Central memory CD4-positive, alpha-beta T cell (primary cell): ENCODE measurements at regions not wholly inside any gene's neighbourhood (a gene's known extent, or its start where the extent isn't known, plus 50 kb on each side); places are given as distances from the start of the nearest gene placed in this dataset.

Experiments
- DNase-seq: peaks from one replicate; pipeline ENCODE4 v3.0.0; 2022

DNA sequence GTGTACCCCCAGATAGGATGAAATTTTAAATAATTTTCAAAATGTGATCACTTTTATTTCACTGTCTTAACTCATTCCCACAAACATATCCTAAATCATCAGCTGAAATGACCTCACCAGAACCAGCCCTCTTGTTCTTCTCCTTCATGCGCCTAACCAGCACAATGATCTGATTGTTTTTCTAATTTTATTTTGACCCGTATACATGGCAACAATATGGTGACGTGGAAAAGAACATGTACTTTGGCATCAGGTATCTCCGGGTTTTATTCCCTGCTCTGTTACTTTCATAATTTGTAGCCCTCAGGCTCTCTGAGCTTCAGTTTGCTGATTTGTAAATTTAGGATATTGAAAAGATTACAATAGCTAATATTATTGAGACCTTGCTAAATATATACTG, 562.4 kb upstream of the ZFP42 start:
- no peak for DNase-seq

DNA sequence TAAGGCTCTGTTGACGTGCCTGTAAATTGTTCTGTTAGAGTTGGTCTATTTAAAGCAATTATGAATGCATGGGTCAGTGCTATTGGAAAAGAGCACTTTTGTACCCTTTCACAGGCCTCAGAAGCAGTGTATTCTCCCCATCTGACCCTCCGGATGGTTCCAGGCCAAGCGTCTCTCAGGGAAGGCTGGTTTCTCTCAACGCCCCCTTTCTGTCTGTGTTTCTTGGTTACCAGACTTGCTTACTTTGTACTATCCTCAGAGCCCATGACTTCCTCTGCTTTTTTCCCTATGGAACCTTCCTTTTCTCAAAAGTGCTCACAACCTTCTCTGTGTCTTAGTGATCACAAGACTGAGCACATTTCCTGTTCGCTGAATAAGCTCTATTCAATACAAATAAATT, 559.3 kb upstream of the ZFP42 start:
- no peak for DNase-seq

DNA sequence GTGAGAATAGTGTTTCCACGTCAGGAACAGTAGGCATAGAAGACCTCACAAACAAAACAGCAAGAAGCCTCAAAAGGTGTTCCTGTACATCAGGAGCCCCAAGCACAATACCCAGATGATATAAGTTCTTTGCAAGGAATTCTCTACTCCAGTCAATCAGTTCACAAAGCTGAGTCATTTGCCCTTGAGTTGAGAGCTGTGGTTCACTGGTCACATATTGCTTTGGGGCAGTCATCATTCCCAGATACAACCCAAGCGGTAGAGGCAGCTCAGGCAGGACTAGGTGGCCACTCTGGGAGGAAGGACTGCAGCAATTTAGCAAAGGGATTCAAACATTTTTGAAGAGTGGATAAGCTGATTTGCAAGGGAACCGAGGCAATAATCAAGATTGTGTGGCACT, 551.5 kb upstream of the ZFP42 start:
- DNase-seq: no peak

DNA sequence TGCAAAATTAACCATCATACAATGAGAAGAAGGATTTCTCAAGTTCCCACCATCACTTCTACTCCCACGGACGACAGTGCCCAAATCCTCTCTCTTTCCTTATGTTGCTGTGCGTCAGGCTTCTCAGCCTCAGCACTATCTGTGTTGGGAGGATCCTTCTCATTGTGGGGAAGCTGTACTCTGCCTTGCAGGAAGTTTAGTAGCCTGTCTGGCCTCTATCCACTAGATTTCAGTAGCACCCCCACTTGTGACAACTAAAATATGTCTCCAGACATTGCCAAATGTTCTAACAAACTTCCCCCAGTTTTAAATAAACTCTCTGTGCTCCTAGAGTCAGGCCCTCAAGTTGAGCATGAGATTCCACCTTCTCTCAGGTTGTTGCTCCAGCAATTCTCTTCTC, 545.9 kb upstream of the ZFP42 start:
- DNase-seq: no peak

DNA sequence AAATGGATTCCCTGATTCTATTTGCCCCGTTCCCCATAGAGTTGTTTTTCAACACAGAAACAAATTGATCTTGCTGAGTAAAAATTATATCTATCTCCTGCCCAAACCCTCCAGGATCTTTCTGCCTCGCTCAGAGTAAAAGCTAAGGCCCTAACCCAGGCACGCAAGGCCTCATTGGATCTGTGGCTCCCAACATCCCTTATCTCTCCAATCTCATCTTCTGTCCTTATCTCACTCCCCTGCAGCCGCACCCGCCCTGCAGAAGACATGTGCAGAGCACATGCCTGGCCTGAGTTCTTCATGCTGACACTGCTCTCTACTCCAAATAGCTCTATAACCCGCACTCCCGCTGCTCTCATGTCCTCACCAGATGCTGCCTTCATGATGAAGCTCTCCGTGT, 543.8 kb upstream of the ZFP42 start:
- no peak for DNase-seq

DNA sequence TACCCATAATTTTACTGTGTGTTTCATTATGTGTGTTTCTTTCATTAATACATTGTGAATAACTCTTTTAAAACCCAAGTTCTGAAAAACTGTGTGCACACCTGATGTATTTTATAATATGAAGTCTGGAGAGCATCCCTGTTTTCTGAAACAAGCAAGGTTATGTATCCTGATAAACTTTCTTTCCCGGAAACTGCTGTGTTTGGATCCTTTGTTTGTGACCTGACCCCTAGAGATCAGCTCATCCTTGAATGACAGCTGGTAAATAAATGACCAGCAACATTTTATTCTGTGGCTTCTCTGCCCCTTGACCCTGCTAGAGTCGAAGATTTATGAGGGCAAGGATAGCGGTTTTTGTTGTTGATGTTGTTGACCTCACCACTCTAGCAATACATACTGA, 535.6 kb upstream of the ZFP42 start:
- no peak for DNase-seq

DNA sequence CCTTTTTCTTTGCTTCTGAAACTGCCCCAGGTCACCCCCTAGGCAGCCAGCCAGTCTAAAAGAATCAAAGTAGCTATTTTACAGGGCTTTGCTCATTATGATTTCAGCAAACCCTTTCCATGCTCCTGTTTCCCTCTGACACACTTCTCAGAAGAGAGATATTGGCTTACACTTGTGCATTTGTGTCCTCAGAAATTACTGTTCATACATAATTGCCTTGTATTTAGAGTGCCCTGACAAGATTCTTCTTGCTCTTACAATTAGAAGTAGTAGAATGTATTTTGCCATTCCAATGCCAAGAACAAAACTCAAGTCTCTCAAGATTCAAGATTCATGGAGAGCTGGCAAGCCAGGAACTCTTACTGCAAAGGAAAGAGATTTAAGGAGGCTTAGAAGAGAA, 531.0 kb upstream of the ZFP42 start:
- no peak for DNase-seq

DNA sequence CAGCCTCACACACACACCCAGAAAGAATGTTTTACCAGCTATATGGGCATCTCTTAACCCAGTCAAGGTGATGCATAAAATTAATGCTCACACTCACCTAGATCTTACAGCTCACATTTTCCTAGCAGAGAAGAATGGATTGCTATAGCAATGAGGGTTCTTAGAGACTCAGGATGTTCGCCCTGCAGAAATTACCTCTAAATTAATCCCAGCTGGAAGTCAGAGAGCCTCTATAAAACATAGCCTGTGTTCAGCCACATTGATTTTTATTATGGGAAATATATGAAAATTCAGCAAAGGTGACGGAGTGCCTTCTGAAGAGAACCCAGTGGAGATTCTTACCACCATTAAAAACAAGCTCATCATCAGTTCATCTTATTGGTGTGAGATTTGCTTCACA, 528.3 kb upstream of the ZFP42 start:
- DNase-seq: no peak

DNA sequence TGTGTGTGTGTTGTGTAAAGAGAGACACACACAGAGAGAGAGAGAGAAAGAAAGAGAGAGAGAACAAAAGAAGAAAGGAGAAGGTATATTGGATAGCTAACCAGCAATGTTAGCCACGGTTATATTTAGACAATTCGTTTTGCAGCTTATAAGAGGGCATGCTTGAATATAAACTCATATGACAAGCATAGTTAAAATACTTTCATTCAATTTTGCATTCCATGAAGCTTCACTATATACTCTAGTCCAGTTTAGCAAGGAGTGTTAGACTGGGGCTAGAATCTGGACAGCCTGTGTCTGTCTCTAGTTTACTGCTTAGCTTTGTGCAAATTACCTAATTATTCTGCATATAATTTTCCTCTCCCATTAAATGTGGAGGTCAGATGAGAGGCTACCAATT, 525.9 kb upstream of the ZFP42 start:
- DNase-seq: no peak

DNA sequence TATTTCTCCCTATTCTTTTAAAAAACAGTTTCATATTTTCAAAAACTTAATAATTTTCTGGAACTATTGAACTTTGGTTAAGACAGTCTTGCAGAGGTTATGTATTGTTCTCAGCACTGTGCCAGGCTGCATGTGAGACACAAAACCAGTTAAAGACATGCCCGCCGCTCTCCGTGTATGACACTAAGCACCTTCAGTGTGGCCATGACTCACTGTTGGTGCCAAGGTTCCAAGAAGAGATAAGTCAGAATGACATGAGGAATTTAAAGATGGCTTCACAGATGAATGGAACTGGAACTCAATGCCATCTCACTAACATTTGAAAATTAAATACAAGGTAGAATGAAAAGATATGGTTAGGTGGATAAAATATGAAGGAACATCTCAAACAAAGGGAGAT, 525.5 kb upstream of the ZFP42 start:
- DNase-seq: no peak

DNA sequence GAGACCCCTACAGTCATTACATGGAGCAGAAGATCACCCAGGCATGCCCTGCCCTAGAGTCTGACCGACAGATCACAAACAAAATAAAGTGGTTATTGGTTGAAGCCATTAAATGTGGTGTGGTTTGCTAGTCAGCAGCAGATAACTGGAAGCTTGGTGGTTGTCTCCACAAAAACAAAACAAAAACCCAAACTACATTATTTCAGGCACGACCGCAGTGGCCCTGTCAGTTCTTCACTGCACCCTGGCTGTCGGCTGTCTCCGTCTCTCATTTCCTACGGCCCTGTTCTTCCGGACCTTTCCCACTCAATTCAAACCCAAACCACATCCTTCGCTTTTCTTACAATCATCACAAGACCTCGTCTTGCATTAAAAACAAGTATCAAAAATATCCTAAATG, 521.3 kb upstream of the ZFP42 start:
- no peak for DNase-seq

DNA sequence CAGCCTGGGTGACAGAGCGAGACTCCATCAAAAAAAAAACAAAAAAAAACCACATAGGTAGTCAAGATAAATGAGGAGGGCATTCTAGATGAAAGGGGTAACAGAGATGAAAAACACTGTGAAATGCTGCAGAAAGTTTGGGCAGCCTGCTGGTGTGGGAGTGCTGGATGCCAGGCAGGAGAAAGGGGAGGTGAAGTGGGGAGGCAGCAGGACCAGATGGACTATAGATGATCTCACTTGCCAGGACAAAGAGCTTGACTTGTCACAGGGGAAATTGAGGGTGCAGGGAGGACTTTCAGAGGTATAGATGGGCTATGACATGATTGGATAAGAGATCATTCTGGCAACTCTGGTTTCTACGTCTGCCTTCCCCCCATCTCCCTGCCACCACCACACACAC, 519.7 kb upstream of the ZFP42 start:
- DNase-seq: no peak

DNA sequence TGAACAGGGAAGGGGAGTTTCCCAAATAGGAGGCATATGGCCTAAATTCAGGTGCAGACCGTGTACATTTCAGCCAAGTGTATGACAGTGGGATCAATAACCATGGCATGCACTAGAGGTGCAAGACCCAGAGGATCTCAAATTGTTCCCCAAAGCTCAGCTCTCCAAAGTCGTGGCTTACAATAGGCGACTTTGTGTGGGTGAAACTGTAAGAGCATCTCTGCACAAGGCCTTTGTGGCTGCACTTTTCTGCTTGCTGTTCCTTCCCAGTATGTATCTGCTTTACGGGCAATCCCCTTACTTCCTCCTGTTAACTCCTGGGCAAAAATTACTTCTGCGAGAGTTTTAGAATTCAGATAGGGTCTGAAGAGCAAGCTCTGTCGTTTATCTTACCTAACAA, 518.3 kb upstream of the ZFP42 start:
- no peak for DNase-seq

DNA sequence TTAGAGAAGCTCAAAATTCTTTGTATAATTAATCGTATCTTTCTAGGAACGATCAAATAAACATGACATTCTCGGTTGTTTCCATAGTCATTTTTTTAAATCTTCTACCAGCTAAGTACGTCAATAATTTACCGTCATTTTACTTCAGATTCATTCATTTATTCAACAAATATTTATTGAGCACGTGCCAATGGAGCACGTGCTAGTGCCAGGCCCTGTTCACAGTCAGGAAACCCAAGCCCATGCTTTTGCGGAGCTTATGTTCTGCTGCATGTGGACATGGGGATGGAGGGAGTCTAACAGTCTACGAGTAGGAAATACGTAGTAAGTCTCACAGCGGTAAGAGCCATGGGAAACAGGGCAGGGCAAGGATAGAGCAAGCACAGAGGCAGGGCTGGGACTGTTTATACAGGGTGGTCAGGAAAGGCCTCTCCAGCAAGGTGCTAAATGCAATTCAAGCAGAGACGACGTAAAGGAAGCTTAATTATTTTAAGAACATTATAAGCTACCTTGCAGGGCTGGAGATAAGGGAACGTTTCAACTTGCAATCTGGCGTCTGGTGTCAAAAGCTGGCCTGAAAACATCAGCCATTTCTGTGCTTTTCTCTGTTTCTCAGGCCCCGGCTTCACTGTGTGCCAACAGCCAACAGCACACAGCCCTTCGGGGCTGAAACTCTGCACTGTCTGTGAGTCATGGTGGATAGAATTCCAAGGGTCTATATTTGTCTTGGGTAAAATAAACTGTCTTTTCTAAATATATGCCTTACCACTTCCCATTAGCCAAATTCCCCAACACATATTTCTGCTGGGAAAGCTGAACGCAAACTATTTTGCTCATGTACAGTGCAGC, 517.1 kb upstream of the ZFP42 start:
- no peak for DNase-seq

DNA sequence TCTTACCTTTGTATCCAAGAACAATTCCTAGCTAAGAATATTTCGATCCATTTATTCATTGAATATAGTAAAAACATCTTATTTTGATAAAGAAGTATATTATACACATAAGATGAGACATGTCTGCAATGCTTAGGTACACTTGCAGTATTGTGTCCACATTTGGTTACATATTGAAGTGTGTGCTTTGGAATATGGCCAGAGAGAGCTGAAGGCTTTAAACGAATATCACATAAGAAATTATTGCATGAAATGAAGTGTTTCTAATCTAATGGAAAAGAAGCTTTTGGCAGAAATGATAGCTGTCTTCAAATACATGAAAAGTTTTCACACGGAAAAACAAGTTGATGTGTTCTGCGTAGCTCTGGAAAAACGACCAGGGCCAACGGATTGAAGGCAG, 516.1 kb upstream of the ZFP42 start:
- DNase-seq: no peak

DNA sequence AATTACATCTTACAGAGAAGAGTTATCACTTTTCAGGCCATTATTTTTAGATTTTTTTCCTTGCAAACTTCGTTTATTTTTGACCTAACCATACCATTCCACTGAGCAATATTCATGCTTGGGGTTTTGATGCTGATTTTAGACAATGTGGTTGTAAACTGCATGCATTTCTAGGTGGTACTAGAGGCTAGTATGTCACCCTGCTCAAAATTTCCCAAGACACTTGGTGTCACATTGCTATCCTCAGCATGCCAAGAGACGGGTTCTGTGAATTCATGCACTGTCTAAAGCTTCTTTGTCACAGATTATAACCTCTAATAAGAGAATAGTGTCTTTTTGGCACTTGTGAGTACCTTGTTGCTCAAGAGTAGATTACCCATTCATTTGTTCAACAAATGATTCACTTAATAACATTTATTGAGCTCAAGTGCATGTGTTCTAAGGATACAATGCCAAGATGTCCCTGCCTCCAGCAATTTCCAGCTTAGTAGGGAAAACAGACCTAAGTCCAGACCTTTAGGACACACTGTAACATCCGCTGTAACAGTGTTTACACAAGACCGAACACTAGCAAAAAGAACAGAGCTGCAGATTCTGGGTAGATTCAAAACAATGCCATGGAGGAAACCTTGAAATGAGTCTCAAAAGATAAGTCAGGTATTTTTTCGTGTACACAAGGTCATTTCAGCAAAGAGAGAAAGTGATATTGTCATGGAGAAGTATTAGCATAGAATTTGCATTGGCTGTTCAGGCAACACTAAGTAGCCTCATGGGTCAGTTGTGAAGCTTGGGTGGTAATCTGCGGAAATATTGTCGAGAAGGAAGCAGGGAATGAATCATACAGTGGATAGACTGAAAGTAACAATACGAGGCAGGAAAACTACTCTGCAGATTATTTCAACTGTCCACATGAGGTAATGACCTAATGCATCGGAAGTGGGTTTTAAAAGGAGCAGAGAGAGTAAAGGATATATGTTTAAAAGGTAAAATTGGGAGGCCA, 515.1 kb upstream of the ZFP42 start:
- no peak for DNase-seq

DNA sequence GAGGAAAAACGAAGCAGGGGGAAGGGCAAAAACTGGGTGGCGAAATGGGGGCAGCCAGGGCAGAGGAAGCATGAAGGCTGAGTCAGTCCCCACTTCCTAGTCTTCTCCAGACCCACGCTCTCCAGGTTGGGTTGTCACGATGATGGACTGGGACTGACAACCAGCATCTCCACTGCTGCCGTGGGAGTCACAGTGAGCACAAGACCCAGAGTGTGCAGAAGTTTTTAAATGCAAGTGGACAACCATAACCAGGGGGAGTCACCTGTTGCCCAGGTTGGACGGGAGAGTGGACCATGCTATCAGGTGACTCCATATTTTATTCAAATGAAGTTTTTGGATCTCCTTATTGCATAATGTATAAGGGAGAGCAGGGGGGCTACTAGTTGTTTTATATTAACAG, 511.4 kb upstream of the ZFP42 start:
- DNase-seq: no peak

DNA sequence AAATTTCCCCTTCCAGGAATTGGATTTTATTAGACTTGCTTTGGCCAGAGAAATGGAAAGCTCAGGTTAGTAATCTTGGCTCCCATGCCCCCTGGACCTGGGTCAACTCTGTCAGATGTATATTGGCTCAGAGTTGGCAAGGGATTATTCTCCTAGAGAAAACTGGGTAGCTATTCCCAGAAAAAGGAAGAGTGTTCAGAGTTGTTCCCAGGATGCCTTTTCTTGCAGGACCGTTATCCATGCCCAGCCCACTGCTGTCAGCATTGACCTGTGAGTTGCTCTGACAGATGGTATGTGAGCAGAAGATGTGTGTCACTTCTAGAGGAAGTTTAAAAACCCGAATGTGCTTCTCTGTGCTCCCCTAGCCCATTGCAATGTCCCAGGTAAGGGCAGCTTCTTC, 509.9 kb upstream of the ZFP42 start:
- DNase-seq: no peak

DNA sequence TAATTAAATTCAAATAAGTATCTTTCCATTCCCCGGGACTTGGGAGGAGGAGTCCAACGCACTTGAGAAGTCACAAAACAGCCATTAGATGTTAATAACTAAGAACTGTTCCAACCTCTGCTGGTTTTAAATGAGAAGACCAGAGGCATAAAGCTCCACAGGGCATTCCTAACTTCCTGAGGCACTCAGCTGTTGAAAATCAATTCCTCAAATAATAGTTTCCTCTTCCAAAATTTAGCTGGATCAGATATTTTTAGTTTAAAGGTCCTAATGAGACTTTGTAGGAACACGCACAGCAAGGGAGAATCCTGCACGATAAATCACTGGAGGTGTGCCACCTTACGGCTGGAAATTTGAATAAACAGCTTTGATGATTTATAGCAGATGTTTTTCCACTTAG, 504.3 kb upstream of the ZFP42 start:
- DNase-seq: no peak

DNA sequence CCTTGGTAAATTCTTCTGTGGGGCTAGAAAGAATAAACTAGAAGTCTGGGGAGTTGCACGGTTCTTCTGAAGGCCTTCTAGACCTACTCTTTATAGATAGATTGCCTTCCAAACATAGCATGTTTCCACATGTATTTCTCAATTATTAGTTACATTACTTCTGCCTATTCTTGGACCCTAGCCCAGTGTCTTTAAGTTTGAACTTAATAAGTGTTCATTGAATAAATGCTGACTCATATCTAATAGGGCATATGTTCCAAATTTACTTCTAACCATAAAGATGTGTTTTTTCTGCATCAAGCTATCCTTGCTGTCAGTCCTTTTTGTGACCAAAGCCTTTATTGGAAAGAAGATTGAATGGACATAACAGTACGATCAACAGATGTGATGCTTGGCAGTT, 503.6 kb upstream of the ZFP42 start:
- DNase-seq: no peak

DNA sequence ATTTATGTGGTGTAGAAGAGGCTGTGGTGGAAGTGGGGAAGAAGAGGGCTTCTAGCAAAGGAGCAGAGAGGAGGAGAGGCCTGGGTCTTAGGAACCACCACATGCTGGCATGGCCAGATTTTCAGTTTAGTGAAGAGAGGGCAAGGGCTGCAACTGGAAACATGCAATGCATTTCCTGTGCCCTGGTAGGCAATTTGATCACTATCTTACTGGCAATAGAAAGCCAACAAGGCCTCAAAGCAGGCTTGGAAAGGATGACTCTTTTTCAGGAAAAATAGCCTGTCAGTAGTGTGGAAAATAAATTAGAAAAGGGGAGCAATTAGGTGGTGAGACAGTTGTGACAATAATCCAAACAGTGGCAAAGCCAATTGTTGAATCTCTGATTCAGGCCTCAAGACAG, 501.9 kb upstream of the ZFP42 start:
- DNase-seq: no peak

DNA sequence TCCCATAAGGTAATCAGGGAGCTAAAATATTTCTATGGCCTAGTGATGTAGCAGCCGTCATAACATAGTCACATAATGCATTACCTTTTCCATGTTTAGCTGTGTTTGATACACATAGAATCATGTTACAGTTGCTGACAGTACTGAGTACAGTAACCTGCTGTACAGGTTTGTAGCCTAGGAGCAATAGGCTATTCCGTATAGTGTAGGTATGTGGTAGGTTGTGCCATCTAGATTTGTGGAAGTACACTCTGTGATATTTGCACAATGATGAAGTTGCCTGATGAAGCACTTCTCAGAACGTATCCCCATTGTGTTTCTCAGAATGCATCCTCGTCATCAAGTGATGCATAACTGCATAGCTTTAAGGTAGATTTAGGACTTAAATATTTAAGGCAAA, 495.6 kb upstream of the ZFP42 start:
- DNase-seq: no peak

DNA sequence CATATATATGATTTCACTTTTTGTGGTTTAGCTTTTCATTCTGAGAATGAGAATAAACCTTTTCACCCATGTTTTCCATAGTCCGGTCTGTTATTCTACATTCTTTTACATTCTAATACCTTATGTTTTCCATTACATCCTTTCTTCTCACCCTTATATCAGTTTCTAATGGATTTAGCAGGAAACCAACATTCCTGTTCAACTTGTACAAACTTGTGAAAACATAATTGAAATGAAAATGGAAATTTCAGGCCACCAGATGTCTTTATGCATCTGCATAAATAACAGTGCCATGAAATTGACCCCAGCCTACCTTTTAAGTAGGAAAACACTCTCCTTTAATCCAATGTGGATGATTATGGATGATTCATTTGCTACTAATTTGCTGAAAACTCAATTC, 494.8 kb upstream of the ZFP42 start:
- DNase-seq: no peak

DNA sequence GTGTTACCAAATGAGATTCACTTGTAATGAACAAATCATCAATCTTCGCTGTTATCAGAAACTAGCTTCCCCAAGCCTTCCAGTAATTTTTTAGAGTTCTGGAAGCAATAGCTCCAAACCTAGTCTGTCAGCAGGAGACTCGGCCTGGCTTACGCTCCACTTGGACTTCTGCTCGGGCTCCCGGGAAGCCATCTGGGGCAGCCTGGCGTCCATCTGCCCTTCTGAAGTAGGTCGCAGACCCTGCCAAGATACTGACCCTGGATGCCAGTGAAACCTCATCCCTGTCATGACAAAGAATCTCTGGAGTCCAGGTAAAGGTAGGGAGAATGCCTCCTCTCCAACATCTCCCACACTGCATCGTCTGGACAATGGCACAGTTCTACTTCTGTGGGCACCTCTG, 493.8 kb upstream of the ZFP42 start:
- DNase-seq: no peak
